Epithelial cell of esophagus (primary cell): ENCODE measurements at regions not wholly inside any gene's neighbourhood (a gene's known extent, or its start where the extent isn't known, plus 50 kb on each side); places are given as distances from the start of the nearest gene placed in this dataset.

Experiments
- DNase-seq: peaks from one replicate; pipeline ENCODE4 v3.0.0; 2010; ENCODE audit warnings: low read depth
- H3K4me3 ChIP-seq: 2 replicates; pipeline ENCODE4 v1.5.1; 2011; ENCODE audit warnings: mild to moderate bottlenecking, low read length, control low read depth
- TF ChIP-seq, protein P1 (sequence below): IDR thresholded peaks from 2 replicates; pipeline ENCODE4 v1.5.1; 2011; ENCODE audit warnings: low read depth, mild to moderate bottlenecking, low read length, control low read depth, inconsistent platforms; ENCODE audit not compliant: insufficient read depth; ENCODE audit errors: missing control alignments

DNA sequence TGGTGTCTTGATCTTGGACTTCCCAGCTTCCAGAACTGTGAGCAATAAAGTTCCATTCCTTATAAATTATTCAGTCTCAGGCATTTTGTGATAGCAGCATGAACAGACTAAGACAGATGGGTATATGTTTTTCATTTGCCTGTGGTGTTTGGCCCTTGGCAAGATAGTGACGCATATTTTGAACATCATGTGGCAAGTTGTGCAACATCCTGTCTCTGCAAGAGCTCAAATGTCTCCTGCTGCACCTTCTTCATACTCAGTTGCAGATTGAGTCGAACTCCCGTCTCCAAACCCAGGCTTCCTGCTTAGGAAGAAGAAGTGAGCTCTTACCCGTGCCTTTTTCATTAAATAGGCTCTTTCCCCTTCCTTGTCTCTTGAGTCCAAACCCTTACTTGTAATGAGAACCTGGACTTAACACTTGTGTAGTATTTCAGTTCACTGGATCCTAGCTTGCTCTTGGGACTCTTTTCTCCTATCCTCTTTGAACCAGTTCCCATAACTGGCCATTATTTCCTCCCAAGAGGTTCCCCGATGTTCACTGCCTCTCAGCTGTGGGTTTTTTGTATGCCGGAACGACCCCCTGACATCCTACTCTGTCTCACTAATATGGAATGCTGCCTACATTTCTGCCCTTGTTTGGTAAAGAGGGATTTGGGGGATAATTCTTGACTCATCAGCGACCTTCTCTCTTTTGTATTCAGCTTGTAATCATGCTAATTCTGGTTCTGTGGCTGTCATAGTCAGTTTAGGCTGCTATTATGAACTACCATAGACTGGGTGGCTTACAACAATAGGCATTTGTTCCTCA is 125.0 kb upstream of the KCNK2 start:
- no peak overlapping the region for H3K4me3 ChIP-seq
- TF ChIP-seq, protein P1, sequence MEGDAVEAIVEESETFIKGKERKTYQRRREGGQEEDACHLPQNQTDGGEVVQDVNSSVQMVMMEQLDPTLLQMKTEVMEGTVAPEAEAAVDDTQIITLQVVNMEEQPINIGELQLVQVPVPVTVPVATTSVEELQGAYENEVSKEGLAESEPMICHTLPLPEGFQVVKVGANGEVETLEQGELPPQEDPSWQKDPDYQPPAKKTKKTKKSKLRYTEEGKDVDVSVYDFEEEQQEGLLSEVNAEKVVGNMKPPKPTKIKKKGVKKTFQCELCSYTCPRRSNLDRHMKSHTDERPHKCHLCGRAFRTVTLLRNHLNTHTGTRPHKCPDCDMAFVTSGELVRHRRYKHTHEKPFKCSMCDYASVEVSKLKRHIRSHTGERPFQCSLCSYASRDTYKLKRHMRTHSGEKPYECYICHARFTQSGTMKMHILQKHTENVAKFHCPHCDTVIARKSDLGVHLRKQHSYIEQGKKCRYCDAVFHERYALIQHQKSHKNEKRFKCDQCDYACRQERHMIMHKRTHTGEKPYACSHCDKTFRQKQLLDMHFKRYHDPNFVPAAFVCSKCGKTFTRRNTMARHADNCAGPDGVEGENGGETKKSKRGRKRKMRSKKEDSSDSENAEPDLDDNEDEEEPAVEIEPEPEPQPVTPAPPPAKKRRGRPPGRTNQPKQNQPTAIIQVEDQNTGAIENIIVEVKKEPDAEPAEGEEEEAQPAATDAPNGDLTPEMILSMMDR, result no peak
- peak; percentile 97 for DNase-seq

DNA sequence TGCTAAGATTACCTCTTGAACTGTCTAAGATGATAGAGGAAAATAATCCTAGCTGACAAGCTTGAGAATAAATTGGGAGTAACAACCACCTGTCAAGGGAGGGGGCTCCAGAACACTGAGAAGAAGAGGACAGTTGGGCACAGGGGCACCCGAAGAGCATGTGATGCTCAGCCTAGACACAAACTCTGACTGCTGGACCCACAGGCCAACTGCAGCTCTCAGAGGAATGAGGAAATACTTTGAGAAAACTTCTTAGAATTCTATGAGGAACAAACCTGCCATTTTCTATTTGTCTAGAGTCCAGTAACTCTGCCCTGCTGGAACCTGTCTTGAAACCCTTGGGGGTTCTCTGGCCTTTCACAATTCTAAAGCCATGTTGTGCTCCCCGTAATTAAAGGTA is 124.1 kb upstream of the KCNK2 start:
- DNase-seq, result no peak
- H3K4me3 ChIP-seq, result no peak overlapping the region
- TF ChIP-seq, protein P1, result no peak

DNA sequence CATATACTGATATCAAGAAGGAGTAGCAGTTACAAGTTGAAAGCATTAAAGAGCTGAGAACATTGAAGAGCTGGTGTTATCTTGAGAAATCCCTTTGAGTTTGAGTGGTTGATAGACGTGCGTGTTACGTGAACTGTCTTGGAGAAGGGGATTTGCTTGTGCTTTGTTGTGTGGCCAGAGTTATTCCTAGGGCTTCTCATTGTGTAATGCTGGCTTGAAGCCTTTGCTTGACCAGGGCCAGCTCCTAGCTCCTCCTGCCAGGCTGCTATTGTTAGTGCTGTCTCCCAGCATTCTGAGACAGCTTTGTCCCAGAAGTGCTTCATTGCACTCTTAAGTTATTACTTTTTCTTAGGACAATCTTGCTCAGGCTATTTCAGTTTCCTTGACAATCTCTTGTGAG is 116.2 kb upstream of the KCNK2 start:
- no peak overlapping the region for H3K4me3 ChIP-seq
- DNase-seq, result no peak
- TF ChIP-seq, protein P1, result no peak

DNA sequence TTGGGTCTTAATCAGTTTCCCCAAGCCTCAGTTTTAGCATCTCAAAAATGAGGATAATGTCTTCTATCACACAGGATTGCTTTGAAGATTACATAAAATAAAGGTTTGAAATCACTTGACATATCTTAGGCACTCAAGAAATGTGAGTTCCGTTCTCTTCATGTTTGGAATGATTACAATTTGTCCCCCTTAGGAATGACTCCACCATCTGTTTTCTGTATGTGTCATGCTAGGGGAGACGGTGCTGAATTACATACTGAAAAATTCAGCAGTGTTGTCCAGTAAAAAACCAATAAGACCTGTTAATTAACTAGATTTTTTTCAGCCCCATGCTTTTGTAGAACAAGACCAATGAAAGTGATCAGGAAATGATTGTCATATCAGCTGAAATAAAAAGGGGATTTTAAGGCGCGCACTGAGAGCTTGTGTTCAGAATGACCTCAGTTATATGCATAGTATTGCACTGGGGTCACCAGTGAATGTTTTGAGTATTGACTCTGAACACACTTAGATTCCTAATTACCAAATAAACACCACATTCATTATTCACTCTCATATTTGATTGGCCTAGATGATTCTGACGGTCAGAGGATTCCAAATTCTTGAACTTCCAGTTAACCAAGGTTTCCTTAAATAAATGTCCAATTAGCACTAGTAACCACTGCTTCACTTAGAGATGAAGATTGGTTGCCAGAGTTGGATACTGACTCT is 114.5 kb upstream of the KCNK2 start:
- no peak for DNase-seq
- TF ChIP-seq, protein P1, result no peak
- H3K4me3 ChIP-seq, result no peak overlapping the region

DNA sequence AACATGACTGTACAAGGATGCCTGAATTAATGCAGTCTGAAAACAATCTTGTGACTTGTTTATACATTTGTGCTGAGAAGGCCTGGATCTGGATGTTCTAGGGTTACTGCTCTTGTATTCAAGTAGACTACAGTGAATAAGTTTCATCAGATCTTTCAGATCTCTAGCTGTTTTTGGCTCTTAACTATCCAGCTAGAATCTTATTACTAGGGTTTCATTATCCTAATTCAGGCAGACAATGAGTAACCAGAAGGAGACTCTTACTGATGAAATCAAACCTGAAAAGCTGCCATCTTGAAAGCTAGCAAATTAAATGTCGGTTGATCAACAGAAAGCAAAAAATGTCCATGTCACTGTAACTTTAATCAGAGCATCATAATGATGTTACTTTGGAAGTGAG is 112.5 kb upstream of the KCNK2 start:
- H3K4me3 ChIP-seq, result no peak overlapping the region
- TF ChIP-seq, protein P1, result no peak
- DNase-seq, result no peak

DNA sequence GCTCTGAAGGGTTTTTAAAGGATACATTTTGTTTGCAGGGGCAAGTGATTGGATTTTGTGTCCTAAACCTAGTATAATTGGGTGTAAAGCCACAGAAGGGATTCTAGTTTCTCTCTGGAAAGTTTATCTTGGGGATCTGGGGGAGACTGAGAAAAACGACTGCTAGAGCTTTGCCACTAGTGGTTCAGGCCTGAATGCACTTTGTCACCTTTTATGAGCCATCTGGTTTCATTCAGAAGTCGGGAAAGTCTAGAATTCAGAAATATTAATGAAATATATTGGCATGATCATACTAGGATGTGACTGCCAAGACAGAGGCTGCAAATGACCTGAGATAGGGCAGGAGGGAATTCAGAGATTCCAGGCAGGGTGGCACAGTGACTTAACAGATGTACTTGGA is 111.5 kb upstream of the KCNK2 start:
- no peak overlapping the region for H3K4me3 ChIP-seq
- TF ChIP-seq, protein P1, result no peak
- DNase-seq, result no peak
